ENCODE measurements at regions not wholly inside any gene's neighbourhood (a gene's known extent, or its start where the extent isn't known, plus 50 kb on each side); places are given as distances from the start of the nearest gene placed in this dataset.

DNA sequence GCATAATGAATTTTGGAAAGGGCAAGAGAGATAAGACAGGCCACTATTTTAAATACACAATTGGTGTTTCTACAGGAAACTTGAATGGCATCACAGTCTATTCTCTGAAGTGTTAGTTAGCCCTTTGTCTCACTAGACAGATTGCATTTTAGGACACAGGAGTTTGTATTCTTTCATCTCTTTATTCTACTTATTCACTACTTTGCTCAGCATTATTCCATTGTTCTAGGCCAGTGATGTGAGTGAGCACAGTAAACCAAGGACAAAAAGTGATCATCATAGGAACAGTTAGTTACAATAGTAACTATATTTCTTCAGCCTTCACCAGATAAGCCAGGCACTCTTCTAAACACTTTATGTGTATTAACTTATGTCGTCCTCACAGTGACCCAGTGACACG is 150.2 kb upstream of the SLCO3A1 start:
- CTCF ChIA-PET, result interaction anchor here (0.6 to 3.9 kb wide), 2 partner anchors 9 to 17 kb away, joined by 3 to 24 read pairs; no protein-coding TSS in a partner anchor

DNA sequence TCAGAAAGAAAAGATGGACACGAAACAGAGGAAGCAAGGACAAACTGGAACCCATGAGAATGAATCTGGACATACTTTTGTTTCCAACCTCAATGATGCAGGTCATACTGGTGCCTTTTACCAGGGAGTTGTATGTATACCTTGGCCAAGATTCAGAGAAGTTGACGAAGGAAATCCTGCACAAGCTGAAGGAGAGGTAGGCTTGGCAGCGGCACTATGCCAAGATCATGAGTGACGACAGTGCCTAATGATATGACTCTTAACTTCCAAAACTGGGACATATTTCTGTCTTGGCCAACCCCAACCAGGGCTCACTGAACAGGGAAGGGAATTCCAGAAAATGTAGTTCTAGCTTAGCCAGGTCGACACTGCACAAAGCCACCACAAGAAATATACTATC is 149.2 kb upstream of the SLCO3A1 start:
- ChIA-PET CTCF (interaction anchor here (0.8 to 3.9 kb wide), 3 partner anchors 10 to 402 kb away, joined by 3 to 24 read pairs (median 3); no protein-coding TSS in a partner anchor), POLR2A (no interaction called here)
- no peak for DNase-seq (ENCODE audit: extremely low spot score)
- TF ChIP-seq, protein P1, sequence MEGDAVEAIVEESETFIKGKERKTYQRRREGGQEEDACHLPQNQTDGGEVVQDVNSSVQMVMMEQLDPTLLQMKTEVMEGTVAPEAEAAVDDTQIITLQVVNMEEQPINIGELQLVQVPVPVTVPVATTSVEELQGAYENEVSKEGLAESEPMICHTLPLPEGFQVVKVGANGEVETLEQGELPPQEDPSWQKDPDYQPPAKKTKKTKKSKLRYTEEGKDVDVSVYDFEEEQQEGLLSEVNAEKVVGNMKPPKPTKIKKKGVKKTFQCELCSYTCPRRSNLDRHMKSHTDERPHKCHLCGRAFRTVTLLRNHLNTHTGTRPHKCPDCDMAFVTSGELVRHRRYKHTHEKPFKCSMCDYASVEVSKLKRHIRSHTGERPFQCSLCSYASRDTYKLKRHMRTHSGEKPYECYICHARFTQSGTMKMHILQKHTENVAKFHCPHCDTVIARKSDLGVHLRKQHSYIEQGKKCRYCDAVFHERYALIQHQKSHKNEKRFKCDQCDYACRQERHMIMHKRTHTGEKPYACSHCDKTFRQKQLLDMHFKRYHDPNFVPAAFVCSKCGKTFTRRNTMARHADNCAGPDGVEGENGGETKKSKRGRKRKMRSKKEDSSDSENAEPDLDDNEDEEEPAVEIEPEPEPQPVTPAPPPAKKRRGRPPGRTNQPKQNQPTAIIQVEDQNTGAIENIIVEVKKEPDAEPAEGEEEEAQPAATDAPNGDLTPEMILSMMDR (IDR thresholded peaks at IDR 0.05; ENCODE audit: control extremely low read depth, extremely low read depth, low read depth, missing control alignments), result no peak

More for the DNA sequence above, 150.2 kb upstream of the SLCO3A1 start:
- POLR2A ChIA-PET, result no interaction called here
- DNase-seq (ENCODE audit: extremely low spot score), result no peak
- TF ChIP-seq, protein P1 (IDR thresholded peaks at IDR 0.05; ENCODE audit: control extremely low read depth, extremely low read depth, low read depth, missing control alignments), result no peak

DNA sequence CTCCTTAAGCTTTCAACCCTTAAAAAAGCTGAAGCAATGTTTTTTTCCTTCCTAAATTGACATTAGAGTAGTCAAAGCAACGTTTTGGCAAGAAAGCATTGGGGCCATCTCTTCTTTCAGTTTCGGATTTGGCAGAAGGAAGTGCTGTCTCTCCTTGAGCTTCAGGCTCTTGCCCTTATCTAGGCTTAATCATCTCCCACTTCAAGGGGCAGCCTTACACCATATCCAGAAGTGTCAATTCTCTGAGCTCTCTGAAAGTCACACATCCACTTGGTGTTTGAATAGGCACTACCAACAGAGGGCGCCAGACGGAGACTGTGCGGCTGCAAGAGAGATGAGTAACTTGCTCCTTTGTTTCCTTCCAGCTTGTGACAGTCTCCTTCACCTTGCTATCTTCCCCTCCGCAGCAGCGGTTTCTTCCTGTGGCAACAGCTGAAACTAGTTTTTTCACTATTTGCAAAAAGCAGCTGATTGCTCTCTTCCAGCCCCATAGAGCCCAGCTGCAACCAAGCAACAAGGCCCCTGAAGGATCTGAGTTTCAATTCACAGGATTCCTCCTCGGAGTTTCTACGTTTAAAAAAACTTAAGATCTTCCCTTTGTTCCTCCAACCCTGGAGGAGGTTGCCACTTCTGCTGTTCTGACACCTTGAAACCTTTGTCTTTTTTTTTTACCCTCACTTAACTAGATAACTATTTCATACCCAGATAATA is 147.0 kb upstream of the SLCO3A1 start:
- ChIA-PET CTCF (interaction anchor here (0.6 to 3.9 kb wide), 18 partner anchors 9 to 377 kb away, joined by 3 to 24 read pairs (median 4); no protein-coding TSS in a partner anchor), POLR2A (no interaction called here)
- DNase-seq (ENCODE audit: extremely low spot score), result peak; percentile 29
- TF ChIP-seq, protein P1 (IDR thresholded peaks at IDR 0.05; ENCODE audit: control extremely low read depth, extremely low read depth, low read depth, missing control alignments), result peak; percentile 57

DNA sequence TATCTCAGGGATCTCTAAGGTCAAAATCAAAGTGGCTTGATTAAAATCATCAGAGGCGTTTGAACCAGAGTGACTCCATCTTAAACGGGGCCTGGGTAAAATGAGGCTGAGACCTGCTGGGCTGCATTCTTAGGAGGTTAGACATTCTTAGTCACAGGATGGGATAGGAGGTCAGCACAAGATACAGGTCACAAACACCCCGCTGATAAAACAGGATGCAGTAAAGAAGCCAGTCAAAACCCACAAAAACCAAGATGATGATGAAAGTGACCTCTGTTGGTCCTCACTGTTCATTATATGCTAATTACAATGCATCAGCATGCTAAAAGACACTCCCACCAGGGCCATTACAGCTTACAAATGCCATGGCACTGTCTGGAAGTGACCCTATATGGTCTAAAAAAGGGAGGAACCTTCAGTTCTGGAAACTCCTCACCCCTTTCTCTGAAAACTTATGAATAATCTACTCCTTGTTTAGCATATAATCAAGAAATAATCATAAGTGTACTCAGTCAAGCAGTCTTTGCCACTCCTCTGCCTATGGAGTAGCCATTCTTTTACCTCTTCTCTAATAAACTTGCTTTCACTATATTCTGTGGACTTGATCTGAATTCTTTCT is 143.3 kb upstream of the SLCO3A1 start:
- no peak for DNase-seq (ENCODE audit: extremely low spot score)
- TF ChIP-seq, protein P1 (IDR thresholded peaks at IDR 0.05; ENCODE audit: control extremely low read depth, extremely low read depth, low read depth, missing control alignments), result no peak
- POLR2A ChIA-PET, result no interaction called here
- CTCF ChIA-PET, result no interaction called here

DNA sequence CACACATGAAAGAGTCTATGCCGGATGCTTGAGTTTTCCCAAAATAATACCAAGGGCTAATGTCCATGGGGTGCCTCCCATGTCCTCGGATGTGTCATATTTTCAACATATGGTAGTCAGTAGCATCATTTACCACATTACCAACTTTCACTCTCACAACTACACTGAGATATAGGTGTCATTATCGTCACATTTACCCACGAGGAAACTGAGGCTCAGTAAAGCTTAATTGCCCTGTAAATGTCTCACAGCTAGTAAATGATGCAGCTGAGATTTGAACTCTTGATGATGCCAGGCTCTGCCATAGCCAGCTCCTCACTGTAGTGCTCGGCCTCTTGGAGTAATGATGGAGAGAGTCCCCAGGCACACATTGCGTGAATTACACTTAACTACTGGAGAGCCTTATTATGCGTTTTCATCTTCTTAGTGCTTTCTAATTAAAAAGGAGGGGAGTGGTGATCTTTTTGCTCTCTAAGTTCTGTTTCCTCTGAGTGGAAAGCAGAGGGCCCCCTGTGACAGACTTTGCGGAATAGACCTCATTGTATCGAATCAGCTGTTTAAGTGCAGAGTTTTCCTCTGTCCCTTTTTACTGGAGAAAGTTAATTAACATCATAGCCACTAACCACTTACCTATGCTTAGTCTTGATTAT is 142.0 kb upstream of the SLCO3A1 start:
- no peak for DNase-seq (ENCODE audit: extremely low spot score)
- CTCF ChIA-PET, result no interaction called here
- POLR2A ChIA-PET, result no interaction called here
- TF ChIP-seq, protein P1 (IDR thresholded peaks at IDR 0.05; ENCODE audit: control extremely low read depth, extremely low read depth, low read depth, missing control alignments), result no peak

DNA sequence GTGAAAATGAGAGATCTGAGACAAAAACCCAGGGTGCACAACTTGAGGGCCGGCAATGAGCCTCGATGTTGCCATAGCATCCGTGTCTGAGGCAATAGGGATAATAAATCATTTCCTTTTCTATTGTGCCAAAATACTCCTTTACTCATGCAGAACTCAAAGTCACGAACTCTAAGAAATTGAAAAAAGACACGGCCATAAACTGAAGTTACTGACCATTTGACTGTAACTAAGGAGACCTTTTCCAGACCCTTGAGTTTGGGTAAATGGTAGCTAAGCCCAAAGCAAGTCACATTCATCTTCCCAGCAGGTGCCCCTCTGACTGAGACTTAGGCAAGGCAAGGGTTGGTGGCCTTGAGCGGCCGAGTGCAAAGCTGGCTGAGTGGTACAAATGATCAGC is 141.2 kb upstream of the SLCO3A1 start:
- ChIA-PET POLR2A (no interaction called here), CTCF (no interaction called here)
- TF ChIP-seq, protein P1 (IDR thresholded peaks at IDR 0.05; ENCODE audit: control extremely low read depth, extremely low read depth, low read depth, missing control alignments), result no peak
- no peak for DNase-seq (ENCODE audit: extremely low spot score)

All from GM10248 (cell line).